Activated B cell treated with CpG ODN at 0.5 μM for 24 hours (primary cell): ENCODE measurements at regions not wholly inside any gene's neighbourhood (a gene's known extent, or its start where the extent isn't known, plus 50 kb on each side); places are given as distances from the start of the nearest gene placed in this dataset.

Experiments used
- ATAC-seq: fragments of 200-7000 bp; cut with Tn5 transposase; one replicate; pipeline ENCODE4 v1.10.0; 2021; ENCODE audit warnings: low read depth, mild to moderate bottlenecking, moderate library complexity
- CTCF ChIA-PET: fragments of 350-600 bp; sonication (Branson Sonifier 250); formaldehyde crosslinking; loops from one replicate; lab custom pipeline; 2021; ENCODE audit warnings: antibody characterized with exemption; lab: Charles Lee
- POLR2A ChIA-PET: fragments of 350-600 bp; sonication (Branson Sonifier 250); formaldehyde crosslinking; loops from one replicate; lab custom pipeline; 2021; ENCODE audit warnings: antibody characterized with exemption; lab: Charles Lee
- DNase-seq: peaks from one replicate; pipeline ENCODE4 v3.0.0; 2022
- H3K27ac Mint-ChIP-seq: one replicate; pipeline ENCODE4 v1.8.0; 2020; ENCODE audit warnings: mixed read lengths
- H3K27me3 Mint-ChIP-seq: one replicate; pipeline ENCODE4 v1.8.0; 2021; ENCODE audit warnings: mixed read lengths
- H3K36me3 Mint-ChIP-seq: one replicate; pipeline ENCODE4 v1.8.0; 2021; ENCODE audit warnings: low read depth, mixed read lengths
- H3K4me1 Mint-ChIP-seq: one replicate; pipeline ENCODE4 v1.8.0; 2021; ENCODE audit warnings: mixed read lengths
- H3K4me3 Mint-ChIP-seq: one replicate; pipeline ENCODE4 v1.8.0; 2020; ENCODE audit warnings: mild to moderate bottlenecking, mixed read lengths
- H3K9me3 Mint-ChIP-seq: one replicate; pipeline ENCODE4 v1.8.0; 2020; ENCODE audit warnings: mixed read lengths
- intact Hi-C: fragments of 100-400 bp; cut with micrococcal nuclease; formaldehyde crosslinking; loops from one replicate; pipeline ENCODE4 v1.15.1; 2024
- TF ChIP-seq, protein P1 (sequence below): fragments of 200-600 bp; IDR thresholded peaks from one replicate; pipeline ENCODE4 v1.8.0; 2022; ENCODE audit warnings: antibody characterized with exemption, mild to moderate bottlenecking

GRCh38 chr7:17234398-17235031 is 63.9 kb upstream of the AHR start:
- TF ChIP-seq, protein P1, sequence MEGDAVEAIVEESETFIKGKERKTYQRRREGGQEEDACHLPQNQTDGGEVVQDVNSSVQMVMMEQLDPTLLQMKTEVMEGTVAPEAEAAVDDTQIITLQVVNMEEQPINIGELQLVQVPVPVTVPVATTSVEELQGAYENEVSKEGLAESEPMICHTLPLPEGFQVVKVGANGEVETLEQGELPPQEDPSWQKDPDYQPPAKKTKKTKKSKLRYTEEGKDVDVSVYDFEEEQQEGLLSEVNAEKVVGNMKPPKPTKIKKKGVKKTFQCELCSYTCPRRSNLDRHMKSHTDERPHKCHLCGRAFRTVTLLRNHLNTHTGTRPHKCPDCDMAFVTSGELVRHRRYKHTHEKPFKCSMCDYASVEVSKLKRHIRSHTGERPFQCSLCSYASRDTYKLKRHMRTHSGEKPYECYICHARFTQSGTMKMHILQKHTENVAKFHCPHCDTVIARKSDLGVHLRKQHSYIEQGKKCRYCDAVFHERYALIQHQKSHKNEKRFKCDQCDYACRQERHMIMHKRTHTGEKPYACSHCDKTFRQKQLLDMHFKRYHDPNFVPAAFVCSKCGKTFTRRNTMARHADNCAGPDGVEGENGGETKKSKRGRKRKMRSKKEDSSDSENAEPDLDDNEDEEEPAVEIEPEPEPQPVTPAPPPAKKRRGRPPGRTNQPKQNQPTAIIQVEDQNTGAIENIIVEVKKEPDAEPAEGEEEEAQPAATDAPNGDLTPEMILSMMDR, result no peak
- Mint-ChIP-seq H3K4me3 (peak overlapping the region; percentile 77), H3K27me3 (no peaks in the 10 kb centered on the region), H3K27ac (peak overlapping the region; percentile 98), H3K36me3 (no peaks in the 10 kb centered on the region), H3K9me3 (peaks cover 5% of the 10 kb centered on the region), H3K4me1 (peaks cover 29% of the 10 kb centered on the region)
- DNase-seq (peak; percentile 17), ATAC-seq (peak; percentile 86)
- ChIA-PET POLR2A (interaction anchor here (1.4 to 1.6 kb wide), 3 partner anchors 64 to 65 kb away, joined by 4 to 8 read pairs (median 6); partner anchors contain the start of gene AHR), CTCF (no interaction called here)
- intact Hi-C loops, result loop anchor here (1.0 to 5.0 kb wide), 10 partner anchors 40 to 708 kb away; partner anchors contain the start of genes AHR, ANKMY2, BZW2 and SNX13

DNA sequence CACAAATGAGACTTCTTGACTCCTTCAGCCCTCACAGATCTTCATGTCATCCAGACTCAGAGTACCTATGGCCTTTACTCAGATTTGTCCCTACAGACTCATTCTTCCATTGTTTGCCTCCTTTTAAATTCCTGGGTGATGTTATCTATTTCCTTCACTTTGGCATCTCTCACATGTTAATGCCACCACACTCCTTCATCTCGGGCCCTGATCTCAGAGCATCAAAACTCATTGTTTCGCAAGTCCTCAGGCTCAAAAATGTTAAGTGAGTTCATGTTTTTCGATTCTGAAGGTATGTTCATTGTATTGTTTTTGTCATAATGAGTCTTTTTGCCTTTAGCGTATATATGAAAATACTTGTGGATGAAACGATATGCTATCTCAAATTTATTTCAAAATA is 62.3 kb upstream of the AHR start:
- H3K9me3 Mint-ChIP-seq, result peaks cover 5% of the 10 kb centered on the region
- CTCF ChIA-PET, result no interaction called here
- DNase-seq (no peak), ATAC-seq (no peak)
- H3K36me3 Mint-ChIP-seq, result no peaks in the 10 kb centered on the region
- TF ChIP-seq, protein P1, result no peak
- H3K27ac Mint-ChIP-seq, result peak overlapping the region; percentile 73
- peaks cover 29% of the 10 kb centered on the region for H3K4me1 Mint-ChIP-seq
- intact Hi-C loops, result no loop called here
- POLR2A ChIA-PET, result interaction anchor here (1.0 to 1.6 kb wide), 3 partner anchors 62 to 85 kb away, joined by 3 to 8 read pairs (median 8); partner anchors contain the start of gene AHR
- no peak overlapping the region for H3K4me3 Mint-ChIP-seq
- H3K27me3 Mint-ChIP-seq, result no peaks in the 10 kb centered on the region

DNA sequence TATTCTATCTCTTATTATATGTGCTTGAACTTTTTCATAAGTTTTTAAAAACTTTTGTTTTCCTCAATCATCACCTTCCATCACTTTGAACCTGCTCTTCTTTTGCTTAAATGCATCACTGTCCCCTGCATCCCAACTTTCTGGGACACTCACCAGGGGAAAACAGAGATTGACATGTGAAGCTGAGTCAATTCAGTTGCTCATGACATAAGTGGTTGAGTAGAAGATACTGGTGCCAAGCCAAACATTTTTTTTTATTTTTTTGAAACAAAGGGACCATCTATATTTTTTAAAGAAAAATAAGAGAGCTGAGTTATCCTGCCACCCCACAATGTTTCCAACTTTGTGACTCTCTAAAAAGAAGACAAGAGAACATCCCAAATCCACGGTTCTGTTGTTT is 61.8 kb upstream of the AHR start:
- TF ChIP-seq, protein P1, result no peak
- POLR2A ChIA-PET, result interaction anchor here (1.0 kb wide), 1 partner anchor 62 kb away, joined by 8 read pairs; the partner anchor contains the start of gene AHR
- Mint-ChIP-seq H3K36me3 (no peaks in the 10 kb centered on the region), H3K4me3 (no peak overlapping the region), H3K4me1 (peaks cover 29% of the 10 kb centered on the region), H3K27ac (peak overlapping the region; percentile 3), H3K27me3 (no peaks in the 10 kb centered on the region), H3K9me3 (peaks cover 5% of the 10 kb centered on the region)
- CTCF ChIA-PET, result no interaction called here
- DNase-seq, result no peak
- intact Hi-C loops, result no loop called here
- no peak for ATAC-seq

DNA sequence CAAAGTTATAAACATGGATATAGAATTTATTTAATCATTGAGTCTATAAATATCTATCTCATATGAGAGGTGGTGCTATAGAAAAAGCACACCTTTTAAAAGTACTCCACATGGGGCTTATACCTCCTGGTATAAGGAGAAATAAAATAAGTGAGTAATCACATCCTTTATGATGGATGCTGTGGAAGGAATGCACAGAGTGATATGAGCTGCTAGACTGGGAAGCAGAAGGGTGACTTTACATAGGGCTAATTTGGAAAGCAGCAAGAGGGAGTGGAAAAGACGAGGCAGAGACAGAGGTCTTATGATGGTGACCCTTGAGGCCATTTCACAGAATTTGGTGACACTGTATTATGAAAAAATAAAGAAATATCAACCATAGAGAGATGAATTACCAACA is 59.4 kb upstream of the AHR start:
- intact Hi-C loops, result no loop called here
- peaks cover 20% of the 10 kb centered on the region for H3K4me1 Mint-ChIP-seq
- H3K27me3 Mint-ChIP-seq, result no peaks in the 10 kb centered on the region
- CTCF ChIA-PET, result no interaction called here
- TF ChIP-seq, protein P1, result no peak
- DNase-seq (no peak), ATAC-seq (no peak)
- POLR2A ChIA-PET, result no interaction called here
- H3K9me3 Mint-ChIP-seq, result peaks cover 5% of the 10 kb centered on the region
- H3K27ac Mint-ChIP-seq, result no peak overlapping the region
- H3K4me3 Mint-ChIP-seq, result no peak overlapping the region
- H3K36me3 Mint-ChIP-seq, result no peaks in the 10 kb centered on the region

GRCh38 chr7:17239683-17240521 is 58.5 kb upstream of the AHR start:
- intact Hi-C loops, result no loop called here
- H3K27ac Mint-ChIP-seq, result no peak overlapping the region
- CTCF ChIA-PET, result no interaction called here
- DNase-seq (no peak), ATAC-seq (no peak)
- H3K9me3 Mint-ChIP-seq, result peaks cover 5% of the 10 kb centered on the region
- H3K4me3 Mint-ChIP-seq, result no peak overlapping the region
- no peaks in the 10 kb centered on the region for H3K36me3 Mint-ChIP-seq
- H3K4me1 Mint-ChIP-seq, result peaks cover 12% of the 10 kb centered on the region
- no peaks in the 10 kb centered on the region for H3K27me3 Mint-ChIP-seq
- POLR2A ChIA-PET, result no interaction called here
- TF ChIP-seq, protein P1, result no peak
